Astrocyte (in vitro differentiated cells and primary cell): ENCODE measurements at regions not wholly inside any gene's neighbourhood (a gene's known extent, or its start where the extent isn't known, plus 50 kb on each side); places are given as distances from the start of the nearest gene placed in this dataset.

Experiments
- DNase-seq: peaks from one replicate; pipeline ENCODE4 v3.0.0-alpha.2; 2010; ENCODE audit warnings: low read depth
- FAIRE-seq: peaks from 2 replicates; lab custom pipeline; 2011; peaks lifted over from hg19 to GRCh38; lab: Jason Lieb, UNC
- H2AFZ ChIP-seq: 2 replicates; pipeline ENCODE4 v1.6.0; 2012; ENCODE audit warnings: low read depth, low read length, inconsistent platforms
- H3K27ac ChIP-seq: 2 replicates; pipeline ENCODE4 v1.5.1; 2011; ENCODE audit warnings: low read depth, low read length, inconsistent platforms
- H3K27me3 ChIP-seq: 2 replicates; pipeline ENCODE4 v1.6.0; 2011; ENCODE audit warnings: low read length, inconsistent platforms; ENCODE audit not compliant: insufficient read depth
- H3K36me3 ChIP-seq: 2 replicates; pipeline ENCODE4 v1.5.1; 2011; ENCODE audit warnings: low read length, inconsistent platforms; ENCODE audit not compliant: insufficient read depth
- H3K4me1 ChIP-seq: 2 replicates; pipeline ENCODE4 v1.5.1; 2011; ENCODE audit warnings: low read length, inconsistent platforms; ENCODE audit not compliant: insufficient read depth
- H3K4me2 ChIP-seq: 2 replicates; pipeline ENCODE4 v1.6.0; 2012; ENCODE audit warnings: low read length, inconsistent platforms
- H3K4me3 ChIP-seq: 2 replicates; pipeline ENCODE4 v1.5.1; 2011; ENCODE audit warnings: low read depth, mild to moderate bottlenecking, low read length, inconsistent platforms; ENCODE audit not compliant: insufficient read depth
- H3K79me2 ChIP-seq: 2 replicates; pipeline ENCODE4 v1.6.0; 2012; ENCODE audit warnings: mild to moderate bottlenecking, low read length, inconsistent platforms; ENCODE audit not compliant: insufficient read depth
- H3K9ac ChIP-seq: 2 replicates; pipeline ENCODE4 v1.6.0; 2012; ENCODE audit warnings: mild to moderate bottlenecking, low read length, inconsistent platforms
- H3K9me3 ChIP-seq: 2 replicates; pipeline ENCODE4 v1.5.1; 2012; ENCODE audit warnings: low read depth, mild to moderate bottlenecking, low read length, inconsistent platforms; ENCODE audit not compliant: insufficient read depth
- H4K20me1 ChIP-seq: 2 replicates; pipeline ENCODE4 v1.6.0; 2012; ENCODE audit warnings: low read length, inconsistent platforms; ENCODE audit not compliant: insufficient read depth
- H3K27ac Mint-ChIP-seq: one replicate; pipeline ENCODE4 v1.8.0; 2021; ENCODE audit warnings: mild to moderate bottlenecking, mixed read lengths; ENCODE audit not compliant: unreplicated experiment
- H3K27me3 Mint-ChIP-seq: one replicate; pipeline ENCODE4 v1.8.0; 2021; ENCODE audit warnings: low read depth, mixed read lengths; ENCODE audit not compliant: unreplicated experiment
- H3K36me3 Mint-ChIP-seq: one replicate; pipeline ENCODE4 v1.8.0; 2021; ENCODE audit warnings: low read depth, mixed read lengths; ENCODE audit not compliant: unreplicated experiment
- H3K4me1 Mint-ChIP-seq: one replicate; pipeline ENCODE4 v1.8.0; 2021; ENCODE audit warnings: low read depth, mixed read lengths; ENCODE audit not compliant: unreplicated experiment
- H3K4me3 Mint-ChIP-seq: one replicate; pipeline ENCODE4 v1.8.0; 2021; ENCODE audit warnings: mild to moderate bottlenecking, moderate library complexity, mixed read lengths; ENCODE audit not compliant: unreplicated experiment
- H3K9me3 Mint-ChIP-seq: one replicate; pipeline ENCODE4 v1.8.0; 2021; ENCODE audit warnings: mild to moderate bottlenecking, mixed read lengths; ENCODE audit not compliant: unreplicated experiment
- EZH2 ChIP-seq: IDR thresholded peaks from 2 replicates; pipeline ENCODE4 v1.6.1; 2012; ENCODE audit warnings: mild to moderate bottlenecking, low read length, inconsistent platforms; ENCODE audit not compliant: insufficient read depth
- TF ChIP-seq, protein P1 (sequence below): IDR thresholded peaks from 2 replicates; pipeline ENCODE4 v1.5.1; 2011; ENCODE audit warnings: low read depth, mild to moderate bottlenecking, inconsistent platforms, low read length, moderate library complexity; ENCODE audit not compliant: insufficient read depth

DNA sequence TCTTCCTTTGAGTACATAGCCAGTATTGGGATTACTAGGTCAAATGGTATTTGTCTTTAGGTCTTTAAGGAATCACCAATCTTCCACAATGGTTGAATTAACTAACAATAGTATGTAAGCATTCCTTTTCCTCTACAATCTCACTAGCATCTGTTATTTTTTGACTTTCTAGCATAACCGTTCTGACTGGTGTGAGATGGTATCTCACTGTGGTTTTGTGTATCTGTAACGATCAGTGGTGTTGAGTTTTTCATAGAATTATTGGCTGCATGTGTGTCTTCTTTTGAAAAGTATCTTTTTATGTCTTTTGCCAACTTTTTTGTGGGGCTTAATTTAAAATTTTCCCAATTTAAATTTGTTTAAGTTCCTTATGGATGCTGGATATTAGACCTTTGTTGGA is 81.5 kb upstream of the ASTN2 start:
- Histone ChIP-seq H3K4me3 (no peak overlapping the region), H3K79me2 (no peaks in the 10 kb centered on the region), H3K36me3 (no peaks in the 10 kb centered on the region), H3K9ac (no peak overlapping the region), H3K4me1 (no peaks in the 10 kb centered on the region), H4K20me1 (no peaks in the 10 kb centered on the region), H3K9me3 (no peaks in the 10 kb centered on the region), H3K4me2 (no peak overlapping the region), H3K27ac (no peak overlapping the region), H2AFZ (no peak overlapping the region), H3K27me3 (no peaks in the 10 kb centered on the region)
- H3K9me3 Mint-ChIP-seq = peaks cover 14% of the 10 kb centered on the region
- no peaks in the 10 kb centered on the region for H3K4me1 Mint-ChIP-seq
- no peak overlapping the region for H3K4me3 Mint-ChIP-seq
- FAIRE-seq (no peak), DNase-seq (no peak)
- H3K27me3 Mint-ChIP-seq = peaks cover 2% of the 10 kb centered on the region
- no peaks in the 10 kb centered on the region for H3K36me3 Mint-ChIP-seq
- H3K27ac Mint-ChIP-seq = no peak overlapping the region
- TF ChIP-seq, protein P1, sequence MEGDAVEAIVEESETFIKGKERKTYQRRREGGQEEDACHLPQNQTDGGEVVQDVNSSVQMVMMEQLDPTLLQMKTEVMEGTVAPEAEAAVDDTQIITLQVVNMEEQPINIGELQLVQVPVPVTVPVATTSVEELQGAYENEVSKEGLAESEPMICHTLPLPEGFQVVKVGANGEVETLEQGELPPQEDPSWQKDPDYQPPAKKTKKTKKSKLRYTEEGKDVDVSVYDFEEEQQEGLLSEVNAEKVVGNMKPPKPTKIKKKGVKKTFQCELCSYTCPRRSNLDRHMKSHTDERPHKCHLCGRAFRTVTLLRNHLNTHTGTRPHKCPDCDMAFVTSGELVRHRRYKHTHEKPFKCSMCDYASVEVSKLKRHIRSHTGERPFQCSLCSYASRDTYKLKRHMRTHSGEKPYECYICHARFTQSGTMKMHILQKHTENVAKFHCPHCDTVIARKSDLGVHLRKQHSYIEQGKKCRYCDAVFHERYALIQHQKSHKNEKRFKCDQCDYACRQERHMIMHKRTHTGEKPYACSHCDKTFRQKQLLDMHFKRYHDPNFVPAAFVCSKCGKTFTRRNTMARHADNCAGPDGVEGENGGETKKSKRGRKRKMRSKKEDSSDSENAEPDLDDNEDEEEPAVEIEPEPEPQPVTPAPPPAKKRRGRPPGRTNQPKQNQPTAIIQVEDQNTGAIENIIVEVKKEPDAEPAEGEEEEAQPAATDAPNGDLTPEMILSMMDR = no peak
- no peak for TF ChIP-seq EZH2

DNA sequence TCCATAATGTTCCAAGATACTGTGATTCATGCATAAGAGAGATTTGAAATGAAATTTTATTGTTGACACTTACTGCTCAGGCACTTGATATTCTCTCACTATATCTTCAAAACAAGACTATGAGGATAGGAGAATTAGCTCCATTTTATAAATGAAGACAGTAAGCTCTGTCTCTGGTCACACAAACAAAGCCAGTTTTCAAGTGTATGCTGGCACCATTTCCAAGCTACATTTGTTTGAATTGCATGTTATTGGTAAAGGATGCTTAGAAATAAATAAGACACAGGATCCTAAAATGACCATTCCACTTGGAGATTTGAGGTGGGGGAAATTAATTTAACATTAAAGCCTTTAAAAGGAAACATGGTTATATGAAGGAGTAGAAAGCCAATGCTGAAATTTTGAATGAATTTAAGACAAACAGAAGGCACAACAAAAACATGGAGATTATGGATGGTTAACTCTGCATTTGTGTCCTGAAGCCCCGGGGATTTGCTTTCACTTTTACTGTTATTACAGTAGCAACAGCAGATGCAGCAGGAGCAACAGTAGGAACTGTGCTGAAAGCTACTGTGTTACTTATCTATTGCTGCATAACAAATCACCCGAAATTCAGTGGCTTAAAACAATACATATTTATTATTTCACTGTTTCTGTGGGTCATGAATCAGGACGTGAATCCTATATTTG is 79.7 kb upstream of the ASTN2 start:
- H3K36me3 Mint-ChIP-seq = no peaks in the 10 kb centered on the region
- peaks cover 7% of the 10 kb centered on the region for H3K27me3 Mint-ChIP-seq
- Histone ChIP-seq H3K27me3 (no peaks in the 10 kb centered on the region), H4K20me1 (no peaks in the 10 kb centered on the region), H3K79me2 (no peaks in the 10 kb centered on the region), H3K4me2 (peak overlapping the region; percentile 25), H3K9me3 (no peaks in the 10 kb centered on the region), H3K4me3 (no peak overlapping the region), H3K36me3 (no peaks in the 10 kb centered on the region), H3K4me1 (no peaks in the 10 kb centered on the region), H2AFZ (peak overlapping the region; percentile 37), H3K27ac (no peak overlapping the region), H3K9ac (no peak overlapping the region)
- no peak for DNase-seq
- TF ChIP-seq, protein P1 = no peak
- no peak for TF ChIP-seq EZH2
- no peak overlapping the region for H3K4me3 Mint-ChIP-seq
- no peak overlapping the region for H3K27ac Mint-ChIP-seq
- FAIRE-seq = no peak
- no peaks in the 10 kb centered on the region for H3K4me1 Mint-ChIP-seq
- H3K9me3 Mint-ChIP-seq = peaks cover 14% of the 10 kb centered on the region

DNA sequence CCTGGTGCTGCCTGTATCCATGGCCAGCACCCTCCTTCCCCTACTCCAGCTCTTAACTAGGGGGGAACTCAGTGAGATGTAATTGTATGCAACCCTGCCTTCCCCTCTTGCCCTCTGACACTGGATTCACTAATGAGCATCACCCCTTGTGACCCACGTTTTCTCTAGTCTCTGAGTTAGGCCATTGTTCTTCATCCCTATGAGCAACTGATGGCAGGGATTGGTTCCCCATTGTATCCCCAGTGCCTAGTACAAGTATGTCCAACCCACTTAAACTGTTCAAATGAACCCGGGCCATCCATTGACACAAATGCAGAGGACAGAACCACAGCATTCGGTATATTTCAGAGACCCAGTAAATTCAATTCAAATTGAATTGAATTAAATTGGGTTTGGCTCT is 77.6 kb upstream of the ASTN2 start:
- no peaks in the 10 kb centered on the region for H3K36me3 ChIP-seq
- Mint-ChIP-seq H3K4me1 (no peaks in the 10 kb centered on the region), H3K9me3 (peaks cover 8% of the 10 kb centered on the region), H3K36me3 (no peaks in the 10 kb centered on the region), H3K4me3 (no peak overlapping the region), H3K27me3 (peaks cover 12% of the 10 kb centered on the region), H3K27ac (no peak overlapping the region)
- H3K4me2 ChIP-seq = no peak overlapping the region
- H4K20me1 ChIP-seq = no peaks in the 10 kb centered on the region
- H3K9me3 ChIP-seq = no peaks in the 10 kb centered on the region
- no peak overlapping the region for H3K4me3 ChIP-seq
- H3K79me2 ChIP-seq = no peaks in the 10 kb centered on the region
- DNase-seq (no peak), FAIRE-seq (no peak)
- no peaks in the 10 kb centered on the region for H3K4me1 ChIP-seq
- H3K27me3 ChIP-seq = no peaks in the 10 kb centered on the region
- no peak overlapping the region for H3K27ac ChIP-seq
- TF ChIP-seq, protein P1 = no peak
- no peak for TF ChIP-seq EZH2
- H2AFZ ChIP-seq = no peak overlapping the region
- H3K9ac ChIP-seq = no peak overlapping the region
